Left forelimb (tissue), 1 donor: ENCODE measurements at regions not wholly inside any gene's neighbourhood (a gene's known extent, or its start where the extent isn't known, plus 50 kb on each side); places are given as distances from the start of the nearest gene placed in this dataset.
"Not testable (repeated sequence)": the region's sequence is repeated elsewhere in the genome, so short reads cannot be mapped to it uniquely, and the experiment has no call there.

Experiments
- DNase-seq: peaks from one replicate; pipeline ENCODE4 v3.0.0-alpha.2; 2018; ENCODE audit warnings: low spot score

GRCh38 chr3:166522017-166522416, 684.8 kb upstream of the BCHE start:
- no peak for DNase-seq

GRCh38 chr3:166519443-166519842, 682.2 kb upstream of the BCHE start:
- DNase-seq = no peak

GRCh38 chr3:166518040-166518439, 680.8 kb upstream of the BCHE start:
- no peak for DNase-seq

- no peak for DNase-seq
Observed at GRCh38 chr3:166510382-166510781, 673.2 kb upstream of the BCHE start.

GRCh38 chr3:166500420-166500819, 663.2 kb upstream of the BCHE start:
- DNase-seq = not testable (repeated sequence)

GRCh38 chr3:166499636-166500035, 662.4 kb upstream of the BCHE start:
- no peak for DNase-seq

- DNase-seq = no peak
Observed at GRCh38 chr3:166498446-166498845, 661.2 kb upstream of the BCHE start.

- DNase-seq = no peak
Observed at GRCh38 chr3:166489826-166490225, 652.6 kb upstream of the BCHE start.

GRCh38 chr3:166488977-166489672, 651.9 kb upstream of the BCHE start:
- DNase-seq = no peak

GRCh38 chr3:166484470-166484869, 647.2 kb upstream of the BCHE start:
- no peak for DNase-seq

GRCh38 chr3:166481340-166481739, 644.1 kb upstream of the BCHE start:
- no peak for DNase-seq

GRCh38 chr3:166478356-166478755, 641.1 kb upstream of the BCHE start:
- DNase-seq = no peak

- DNase-seq = no peak
Observed at GRCh38 chr3:166473501-166473900, 636.3 kb upstream of the BCHE start.

GRCh38 chr3:166472015-166472414, 634.8 kb upstream of the BCHE start:
- no peak for DNase-seq

- no peak for DNase-seq
Observed at GRCh38 chr3:166471074-166471767, 634.0 kb upstream of the BCHE start.

GRCh38 chr3:166462891-166463470, 625.8 kb upstream of the BCHE start:
- DNase-seq = no peak

GRCh38 chr3:166461626-166462025, 624.4 kb upstream of the BCHE start:
- DNase-seq = no peak

- no peak for DNase-seq
Observed at GRCh38 chr3:166457382-166457781, 620.2 kb upstream of the BCHE start.

- DNase-seq = no peak
Observed at GRCh38 chr3:166456286-166456685, 619.1 kb upstream of the BCHE start.

- DNase-seq = no peak
Observed at GRCh38 chr3:166455744-166456143, 618.5 kb upstream of the BCHE start.

- no peak for DNase-seq
Observed at GRCh38 chr3:166453478-166453877, 616.3 kb upstream of the BCHE start.

- DNase-seq = no peak
Observed at GRCh38 chr3:166451997-166452396, 614.8 kb upstream of the BCHE start.

- DNase-seq = no peak
Observed at GRCh38 chr3:166447513-166447912, 610.3 kb upstream of the BCHE start.
